ENCODE measurements at regions not wholly inside any gene's neighbourhood (a gene's known extent, or its start where the extent isn't known, plus 50 kb on each side); places are given as distances from the start of the nearest gene placed in this dataset.

- no peaks in the 10 kb centered on the region for H3K27me3 ChIP-seq (ENCODE audit: control insufficient read depth, insufficient read depth, low read length)
- no peaks in the 10 kb centered on the region for H3K36me3 ChIP-seq (ENCODE audit: control insufficient read depth, insufficient read depth, low read length)
- H3K27ac ChIP-seq (ENCODE audit: low read depth, low read length) = no peak overlapping the region
- H3K4me1 ChIP-seq (ENCODE audit: control insufficient read depth, insufficient read depth, low read length) = no peaks in the 10 kb centered on the region
- no peak overlapping the region for H3K9ac ChIP-seq (ENCODE audit: low read length)
- no peak overlapping the region for H3K4me3 ChIP-seq (ENCODE audit: low read length)
These were observed 455.2 kb downstream of the PLA2G4A start for GRCh38 chr1:187283984-187284383.

DNA sequence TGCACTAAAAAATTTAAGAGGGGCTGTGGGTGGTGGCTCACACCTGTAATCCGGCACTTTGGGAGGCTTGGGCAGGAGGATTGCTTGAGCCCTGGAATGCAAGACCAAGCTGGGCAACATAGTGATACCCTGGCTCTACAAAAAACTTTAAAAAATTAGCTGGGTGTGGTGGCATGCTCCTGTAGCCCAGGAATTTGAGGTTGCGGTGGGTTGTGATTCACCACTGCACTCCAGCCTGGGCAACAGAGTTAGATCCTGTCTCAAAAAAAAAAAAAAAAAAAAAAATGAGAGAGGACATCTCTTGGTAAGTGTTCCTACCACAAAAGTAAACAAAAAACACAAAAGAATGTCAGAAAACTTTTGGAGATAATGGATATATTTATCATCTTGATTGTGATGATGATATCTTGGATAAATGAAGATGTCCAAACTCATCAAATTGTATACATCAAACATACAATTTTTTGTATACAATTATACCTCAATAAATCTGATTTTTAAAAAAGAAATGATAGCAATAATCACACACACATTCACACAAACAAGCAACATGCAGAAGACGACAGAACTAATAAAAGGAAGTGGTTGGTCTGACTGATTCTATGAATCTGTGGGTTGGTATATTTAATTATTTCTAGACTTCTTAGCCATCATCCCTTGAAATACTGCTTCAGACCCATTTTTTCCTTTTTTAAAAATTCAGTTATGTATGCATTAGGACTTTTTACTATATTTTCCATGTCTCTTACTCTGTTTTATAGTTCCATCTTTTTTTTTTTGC is 465.9 kb downstream of the PLA2G4A start:
- Histone ChIP-seq H3K4me1 (ENCODE audit: control insufficient read depth, insufficient read depth, low read length) (no peaks in the 10 kb centered on the region), H3K27ac (ENCODE audit: low read depth, low read length) (no peak overlapping the region), H3K36me3 (ENCODE audit: control insufficient read depth, insufficient read depth, low read length) (no peaks in the 10 kb centered on the region), H3K9ac (ENCODE audit: low read length) (no peak overlapping the region), H3K4me3 (ENCODE audit: low read length) (no peak overlapping the region), H3K27me3 (ENCODE audit: control insufficient read depth, insufficient read depth, low read length) (no peaks in the 10 kb centered on the region)

- no peak overlapping the region for H3K27ac ChIP-seq (ENCODE audit: low read depth, low read length)
- no peaks in the 10 kb centered on the region for H3K36me3 ChIP-seq (ENCODE audit: control insufficient read depth, insufficient read depth, low read length)
- no peak overlapping the region for H3K9ac ChIP-seq (ENCODE audit: low read length)
- no peaks in the 10 kb centered on the region for H3K4me1 ChIP-seq (ENCODE audit: control insufficient read depth, insufficient read depth, low read length)
- no peak overlapping the region for H3K4me3 ChIP-seq (ENCODE audit: low read length)
- no peaks in the 10 kb centered on the region for H3K27me3 ChIP-seq (ENCODE audit: control insufficient read depth, insufficient read depth, low read length)
These were observed 471.3 kb downstream of the PLA2G4A start for GRCh38 chr1:187300081-187300480.

DNA sequence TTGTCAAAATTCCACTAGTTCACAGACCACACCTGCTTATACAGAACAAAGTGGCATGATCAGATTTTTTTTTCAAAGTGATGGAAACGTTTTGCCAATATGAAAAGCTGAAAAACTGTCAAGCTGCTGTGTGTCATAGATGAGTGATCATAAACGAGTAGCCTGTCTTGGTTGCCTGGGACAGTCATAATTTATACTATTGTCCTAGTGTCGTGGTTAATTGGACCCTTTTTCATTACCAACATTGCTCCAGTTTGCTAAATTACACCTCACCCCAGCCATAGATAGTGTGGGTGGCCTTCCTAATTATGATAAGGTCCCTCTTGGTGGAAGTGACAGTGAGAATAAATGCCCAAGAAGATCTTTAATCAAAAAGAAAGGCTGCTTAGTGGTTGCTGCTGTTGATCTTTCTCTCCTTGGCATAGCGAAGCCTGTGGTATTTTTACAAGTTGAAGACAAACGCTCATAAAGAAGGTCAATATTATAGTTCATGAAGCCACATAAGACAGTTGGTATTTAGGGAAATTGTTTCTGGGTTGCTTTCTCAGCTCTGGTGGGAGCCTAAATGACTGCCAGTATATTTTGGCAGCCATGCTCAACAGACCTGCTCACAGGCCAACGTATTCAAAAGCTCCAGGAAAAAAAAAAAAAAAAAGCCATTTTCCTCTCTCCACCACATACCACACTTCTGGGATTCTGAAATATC is 478.1 kb downstream of the PLA2G4A start:
- Histone ChIP-seq H3K4me1 (ENCODE audit: control insufficient read depth, insufficient read depth, low read length) (no peaks in the 10 kb centered on the region), H3K4me3 (ENCODE audit: low read length) (no peak overlapping the region), H3K27me3 (ENCODE audit: control insufficient read depth, insufficient read depth, low read length) (no peaks in the 10 kb centered on the region), H3K36me3 (ENCODE audit: control insufficient read depth, insufficient read depth, low read length) (no peaks in the 10 kb centered on the region), H3K27ac (ENCODE audit: low read depth, low read length) (no peak overlapping the region), H3K9ac (ENCODE audit: low read length) (no peak overlapping the region)

GRCh38 chr1:187310038-187310631 is 481.4 kb downstream of the PLA2G4A start:
- Histone ChIP-seq H3K36me3 (ENCODE audit: control insufficient read depth, insufficient read depth, low read length) (no peaks in the 10 kb centered on the region), H3K4me1 (ENCODE audit: control insufficient read depth, insufficient read depth, low read length) (no peaks in the 10 kb centered on the region), H3K9ac (ENCODE audit: low read length) (no peak overlapping the region), H3K27me3 (ENCODE audit: control insufficient read depth, insufficient read depth, low read length) (no peaks in the 10 kb centered on the region), H3K4me3 (ENCODE audit: low read length) (no peak overlapping the region), H3K27ac (ENCODE audit: low read depth, low read length) (no peak overlapping the region)

DNA sequence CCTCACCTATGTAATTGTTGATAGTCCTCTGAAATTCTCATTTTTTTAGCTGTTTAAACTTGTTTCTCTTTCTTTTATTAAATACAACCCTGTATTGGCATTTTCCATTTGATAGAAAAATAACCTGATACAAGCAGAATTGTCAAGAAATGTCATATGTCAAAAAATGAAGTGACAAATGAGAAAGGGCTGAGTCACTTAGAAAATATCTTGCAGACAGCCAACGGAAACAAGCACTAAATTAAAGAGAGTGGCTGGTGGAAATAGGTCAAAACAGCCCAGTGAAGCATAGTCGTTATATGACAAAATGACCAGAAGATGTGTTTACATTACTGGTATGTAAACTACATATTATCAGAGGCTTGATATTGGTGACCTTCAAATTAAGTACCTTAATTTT is 484.4 kb downstream of the PLA2G4A start:
- no peak overlapping the region for H3K27ac ChIP-seq (ENCODE audit: low read depth, low read length)
- H3K27me3 ChIP-seq (ENCODE audit: control insufficient read depth, insufficient read depth, low read length) = no peaks in the 10 kb centered on the region
- H3K36me3 ChIP-seq (ENCODE audit: control insufficient read depth, insufficient read depth, low read length) = no peaks in the 10 kb centered on the region
- H3K4me3 ChIP-seq (ENCODE audit: low read length) = no peak overlapping the region
- H3K4me1 ChIP-seq (ENCODE audit: control insufficient read depth, insufficient read depth, low read length) = no peaks in the 10 kb centered on the region
- no peak overlapping the region for H3K9ac ChIP-seq (ENCODE audit: low read length)

DNA sequence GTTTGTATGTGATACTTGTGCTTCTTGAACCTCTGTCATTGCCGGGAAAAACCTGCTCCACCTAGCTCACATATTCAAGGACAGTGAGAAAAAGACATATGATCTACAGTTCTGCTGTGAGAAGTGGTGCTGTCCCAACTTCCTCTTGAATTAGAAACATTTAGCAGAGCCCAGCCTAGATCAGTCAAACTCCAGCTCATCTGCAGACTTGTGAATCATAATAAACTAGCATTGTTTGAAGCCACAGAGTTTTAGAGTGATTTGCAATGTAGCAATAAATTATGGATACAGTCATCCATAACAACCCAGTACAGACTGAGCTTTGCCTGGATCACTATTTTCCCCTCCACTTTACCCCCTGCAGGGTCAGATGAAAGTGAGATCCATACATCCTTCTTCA is 497.8 kb downstream of the PLA2G4A start:
- H3K4me3 ChIP-seq (ENCODE audit: low read length) = no peak overlapping the region
- H3K4me1 ChIP-seq (ENCODE audit: control insufficient read depth, insufficient read depth, low read length) = no peaks in the 10 kb centered on the region
- H3K36me3 ChIP-seq (ENCODE audit: control insufficient read depth, insufficient read depth, low read length) = no peaks in the 10 kb centered on the region
- H3K9ac ChIP-seq (ENCODE audit: low read length) = no peak overlapping the region
- H3K27me3 ChIP-seq (ENCODE audit: control insufficient read depth, insufficient read depth, low read length) = no peaks in the 10 kb centered on the region
- no peak overlapping the region for H3K27ac ChIP-seq (ENCODE audit: low read depth, low read length)

- Histone ChIP-seq H3K4me3 (ENCODE audit: low read length) (no peak overlapping the region), H3K9ac (ENCODE audit: low read length) (no peak overlapping the region), H3K4me1 (ENCODE audit: control insufficient read depth, insufficient read depth, low read length) (no peaks in the 10 kb centered on the region), H3K27ac (ENCODE audit: low read depth, low read length) (no peak overlapping the region), H3K27me3 (ENCODE audit: control insufficient read depth, insufficient read depth, low read length) (no peaks in the 10 kb centered on the region), H3K36me3 (ENCODE audit: control insufficient read depth, insufficient read depth, low read length) (no peaks in the 10 kb centered on the region)
These were observed 507.9 kb downstream of the PLA2G4A start for GRCh38 chr1:187336441-187337168.

- no peak overlapping the region for H3K4me3 ChIP-seq (ENCODE audit: low read length)
- no peak overlapping the region for H3K27ac ChIP-seq (ENCODE audit: low read depth, low read length)
- H3K27me3 ChIP-seq (ENCODE audit: control insufficient read depth, insufficient read depth, low read length) = no peaks in the 10 kb centered on the region
- no peak overlapping the region for H3K9ac ChIP-seq (ENCODE audit: low read length)
- no peaks in the 10 kb centered on the region for H3K4me1 ChIP-seq (ENCODE audit: control insufficient read depth, insufficient read depth, low read length)
- no peaks in the 10 kb centered on the region for H3K36me3 ChIP-seq (ENCODE audit: control insufficient read depth, insufficient read depth, low read length)
These were observed 510.1 kb downstream of the PLA2G4A start for GRCh38 chr1:187338762-187339412.

DNA sequence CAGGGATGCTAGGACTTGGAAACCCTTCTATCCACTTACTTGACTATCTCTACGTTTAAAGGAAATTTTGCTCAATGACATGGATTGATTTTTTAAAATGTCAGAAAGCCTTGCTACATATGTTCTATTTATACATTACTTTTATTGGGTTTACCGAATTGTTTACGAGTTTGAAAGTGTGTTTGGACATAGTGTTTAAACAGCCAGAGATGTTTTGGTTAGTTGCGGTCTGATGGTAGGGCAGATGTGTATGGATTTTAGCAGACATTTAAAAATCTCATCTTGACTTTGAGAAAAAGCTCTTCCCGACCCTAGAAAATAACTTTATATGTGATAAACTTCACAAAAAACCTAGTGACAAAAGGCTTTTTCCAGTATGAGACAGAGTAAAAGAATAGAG is 513.7 kb downstream of the PLA2G4A start:
- H3K4me1 ChIP-seq (ENCODE audit: control insufficient read depth, insufficient read depth, low read length) = no peaks in the 10 kb centered on the region
- H3K36me3 ChIP-seq (ENCODE audit: control insufficient read depth, insufficient read depth, low read length) = no peaks in the 10 kb centered on the region

DNA sequence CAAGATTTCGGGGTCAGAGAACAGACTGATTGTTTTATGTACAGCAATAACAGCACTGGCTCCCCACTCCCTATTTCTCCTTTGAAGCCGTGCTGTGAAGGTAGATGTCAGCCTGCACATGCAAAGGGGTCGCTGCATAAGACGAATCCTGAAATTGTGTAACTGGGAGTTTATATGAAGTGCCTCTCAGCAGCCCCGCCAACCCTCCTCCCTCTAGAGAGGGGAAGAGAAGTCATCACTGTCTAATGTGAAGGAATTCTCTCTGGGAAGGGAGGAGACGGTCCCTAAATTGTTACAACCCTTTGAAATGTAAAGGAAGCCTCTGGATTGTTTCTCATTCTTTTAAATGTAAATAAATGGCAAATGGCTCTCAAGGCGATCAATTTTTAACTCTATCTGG is 545.3 kb downstream of the PLA2G4A start:
- no peak overlapping the region for H3K27ac ChIP-seq (ENCODE audit: low read depth, low read length)
- H3K27me3 ChIP-seq (ENCODE audit: control insufficient read depth, insufficient read depth, low read length) = no peaks in the 10 kb centered on the region

More for the DNA sequence above, 513.7 kb downstream of the PLA2G4A start:
- Histone ChIP-seq H3K4me3 (ENCODE audit: low read length) (no peak overlapping the region), H3K9ac (ENCODE audit: low read length) (no peak overlapping the region), H3K27me3 (ENCODE audit: control insufficient read depth, insufficient read depth, low read length) (no peaks in the 10 kb centered on the region), H3K27ac (ENCODE audit: low read depth, low read length) (no peak overlapping the region)

DNA sequence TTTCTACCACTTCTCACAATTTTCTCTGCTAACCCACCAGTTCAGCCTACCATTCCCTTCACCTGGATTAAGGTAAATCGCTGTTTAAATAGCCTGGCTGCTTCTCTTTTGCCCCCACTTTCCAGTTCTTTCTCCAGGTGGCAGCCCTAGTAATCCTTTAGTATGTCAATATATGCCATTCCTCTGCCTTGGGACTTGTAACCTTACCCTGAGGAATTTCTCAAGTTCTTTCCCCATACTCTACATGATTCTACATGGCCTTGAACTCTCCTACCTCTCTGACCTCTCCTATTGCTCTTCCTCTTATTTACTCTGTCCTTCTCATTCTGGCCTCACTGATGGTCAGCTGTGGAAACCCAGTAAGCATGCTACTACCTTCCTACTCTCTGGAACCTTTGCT is 546.0 kb downstream of the PLA2G4A start:
- Histone ChIP-seq H3K27ac (ENCODE audit: low read depth, low read length) (no peak overlapping the region), H3K27me3 (ENCODE audit: control insufficient read depth, insufficient read depth, low read length) (no peaks in the 10 kb centered on the region)

More for the DNA sequence above, 545.3 kb downstream of the PLA2G4A start:
- H3K36me3 ChIP-seq (ENCODE audit: control insufficient read depth, insufficient read depth, low read length) = no peaks in the 10 kb centered on the region
- no peak overlapping the region for H3K4me3 ChIP-seq (ENCODE audit: low read length)
- H3K4me1 ChIP-seq (ENCODE audit: control insufficient read depth, insufficient read depth, low read length) = no peaks in the 10 kb centered on the region
- H3K9ac ChIP-seq (ENCODE audit: low read length) = no peak overlapping the region

More for the DNA sequence above, 546.0 kb downstream of the PLA2G4A start:
- Histone ChIP-seq H3K36me3 (ENCODE audit: control insufficient read depth, insufficient read depth, low read length) (no peaks in the 10 kb centered on the region), H3K4me3 (ENCODE audit: low read length) (no peak overlapping the region), H3K9ac (ENCODE audit: low read length) (no peak overlapping the region), H3K4me1 (ENCODE audit: control insufficient read depth, insufficient read depth, low read length) (no peaks in the 10 kb centered on the region)
